NCI-H187 (cell line): ENCODE measurements at regions not wholly inside any gene's neighbourhood (a gene's known extent, or its start where the extent isn't known, plus 50 kb on each side); places are given as distances from the start of the nearest gene placed in this dataset.
A peak's percentile ranks its signal among the peaks of the same experiment; 100 is the strongest.

Source experiments
- DNase-seq, 2 experiments: peaks; one replicate each; lab custom pipeline; 2025; lab: John Stamatoyannopoulos, UW

DNA sequence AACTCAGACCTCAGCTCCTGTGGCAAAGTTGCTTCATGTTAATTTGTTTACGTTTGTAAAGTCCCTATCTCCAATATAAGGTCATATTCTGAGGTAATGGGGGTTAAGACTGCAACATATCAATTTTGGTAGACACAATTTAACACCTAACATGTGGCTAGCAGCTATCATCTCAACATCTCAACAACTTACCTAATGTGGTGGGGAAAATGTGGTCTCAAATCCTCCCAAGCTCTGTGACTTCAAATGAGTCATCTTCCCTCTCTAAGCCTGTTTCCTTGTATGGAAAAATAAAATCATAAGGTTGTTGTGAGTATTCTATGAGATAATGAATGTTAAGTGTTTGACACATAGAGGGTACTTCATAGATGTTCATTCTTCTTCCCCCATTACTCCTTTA is 443.3 kb downstream of the CDK5RAP2 start:
- no peak for DNase-seq

DNA sequence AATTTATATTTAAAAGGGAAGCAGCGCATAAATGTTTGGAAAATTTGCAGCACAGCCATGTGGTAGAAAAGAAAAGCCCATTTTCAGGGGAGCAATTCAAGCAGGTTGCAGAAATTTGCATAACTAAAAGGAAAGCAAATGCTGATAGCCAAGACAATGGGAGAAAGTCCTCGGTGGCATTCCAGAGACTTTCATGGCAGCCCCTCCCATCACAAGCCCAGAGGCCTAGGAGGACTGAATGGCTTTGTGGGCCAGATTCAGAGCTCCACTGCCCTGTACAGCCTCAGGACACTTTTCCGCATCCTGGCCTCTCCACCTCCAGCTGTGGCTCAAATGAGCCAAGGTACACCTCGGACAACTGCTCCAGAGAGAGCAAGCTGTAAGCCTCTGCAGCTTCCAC is 462.9 kb downstream of the CDK5RAP2 start:
- DNase-seq, result no peak

- no peak for DNase-seq
Measured at GRCh38 chr9:120110520-120110919, 469.4 kb downstream of the CDK5RAP2 start.

DNA sequence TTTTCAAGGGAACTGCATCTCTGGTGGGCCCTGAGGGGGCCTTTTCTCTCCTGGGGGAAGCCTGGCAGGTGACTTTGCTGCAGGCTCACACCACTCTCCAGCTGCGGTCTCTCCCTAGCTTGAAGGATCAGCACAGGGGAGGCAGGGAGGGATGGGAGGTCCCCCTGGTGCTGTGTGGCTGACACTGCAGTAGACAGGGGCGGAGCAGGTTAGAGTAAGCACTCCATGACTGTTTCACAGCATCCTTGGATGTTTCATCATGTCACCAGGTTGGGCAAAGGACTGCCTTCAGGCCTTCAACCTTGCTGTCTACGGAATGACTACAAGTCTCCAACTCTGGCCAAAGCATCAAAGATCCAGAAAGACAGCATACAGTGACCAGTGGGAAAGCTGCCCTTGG is 470.7 kb downstream of the CDK5RAP2 start:
- no peak for DNase-seq

DNA sequence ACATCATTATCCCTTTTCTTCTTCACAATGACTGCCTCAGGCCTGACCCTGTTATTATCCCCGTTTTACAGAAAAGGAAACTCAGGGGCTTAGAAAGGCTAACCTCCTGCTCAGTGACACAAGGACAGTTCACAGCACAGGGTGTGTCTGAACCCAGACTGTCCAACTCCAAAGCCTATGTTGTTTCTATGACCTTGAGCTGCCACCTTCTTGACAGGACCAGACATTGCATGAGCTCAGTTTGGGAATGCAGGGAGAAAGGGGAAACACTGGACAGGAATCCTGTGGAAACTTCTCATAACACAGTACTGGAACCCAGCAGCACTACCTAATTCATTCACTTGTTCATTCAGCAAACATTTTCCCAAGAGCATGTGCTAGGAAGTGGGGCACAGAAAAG is 472.8 kb downstream of the CDK5RAP2 start:
- DNase-seq, result no peak

DNA sequence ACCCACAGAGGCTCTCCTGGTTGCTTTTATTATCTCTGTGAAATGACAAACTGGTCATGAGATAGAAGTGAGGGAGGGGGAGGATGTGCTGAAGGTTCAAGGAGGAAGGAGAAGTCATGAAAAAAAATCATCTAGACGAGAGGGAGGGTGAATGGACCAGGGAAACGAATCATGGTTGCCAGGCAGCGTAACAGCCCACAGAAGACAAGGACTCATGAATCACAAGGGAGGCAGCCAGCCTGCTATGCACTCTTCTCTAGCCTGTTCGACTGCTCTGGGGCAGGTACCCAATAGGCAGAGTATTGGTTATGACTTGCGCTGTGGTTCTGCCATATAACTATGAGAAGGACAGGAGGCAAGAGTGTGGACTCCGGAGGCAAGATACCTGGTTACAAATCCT is 475.2 kb downstream of the CDK5RAP2 start:
- DNase-seq, result no peak

DNA sequence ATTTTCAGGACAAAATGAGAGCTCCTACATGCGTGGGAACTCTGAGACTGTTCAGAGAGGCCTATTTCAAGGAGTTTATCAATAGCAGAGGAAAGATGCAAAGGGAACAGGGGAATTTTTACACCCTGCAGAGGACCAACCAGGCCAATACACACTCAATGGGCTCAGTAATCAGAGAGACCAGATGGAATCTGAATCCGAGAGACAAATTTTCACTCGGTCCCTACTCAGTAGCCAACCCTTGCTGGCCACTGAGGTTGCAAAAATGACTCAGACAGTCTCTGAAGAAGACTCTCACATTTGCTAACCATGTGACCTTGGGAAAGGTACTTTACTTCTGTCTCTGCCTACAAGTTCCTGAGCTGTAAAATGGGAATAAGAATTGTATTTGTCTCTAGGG is 479.4 kb downstream of the CDK5RAP2 start:
- no peak for DNase-seq

DNA sequence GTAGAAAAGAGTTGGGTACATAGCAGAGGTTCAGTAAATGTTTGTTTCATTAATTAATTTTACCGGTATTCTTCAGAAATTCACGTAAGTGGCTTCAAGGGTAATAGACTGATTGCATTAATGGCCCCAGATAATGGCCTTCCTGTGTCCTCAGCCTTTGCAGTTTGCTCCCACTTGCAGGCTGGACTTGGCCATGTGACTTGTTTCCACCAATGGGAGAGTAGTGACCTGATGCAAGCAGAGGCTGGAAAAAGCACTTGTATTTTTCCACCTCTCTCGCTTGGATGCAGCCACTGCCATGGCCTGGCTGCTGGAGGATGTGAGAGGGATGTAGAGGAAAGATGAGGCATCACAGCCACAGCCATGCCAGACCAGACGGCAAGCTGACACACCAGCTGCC is 480.9 kb downstream of the CDK5RAP2 start:
- no peak for DNase-seq

DNA sequence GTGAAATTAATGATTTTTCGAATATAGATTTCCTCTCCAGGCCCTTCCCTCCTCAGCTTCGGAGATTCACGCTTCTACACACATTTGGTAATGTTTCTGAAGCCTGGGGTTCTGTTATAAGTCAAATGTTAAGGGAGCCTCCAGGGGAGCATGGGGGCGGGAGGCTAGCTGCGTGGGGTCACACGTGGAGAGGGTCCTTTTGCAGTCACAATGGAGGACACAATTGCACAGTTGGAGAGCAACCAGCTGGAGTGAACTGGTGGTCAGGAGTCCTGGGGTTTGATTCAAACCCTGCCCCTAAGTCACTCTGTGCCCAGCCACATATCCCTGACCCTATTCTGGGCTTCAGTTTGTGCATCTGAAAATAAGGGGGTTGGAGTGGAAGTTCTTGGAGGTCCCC is 481.4 kb downstream of the CDK5RAP2 start:
- no peak for DNase-seq

GRCh38 chr9:120091206-120091605 is 488.8 kb downstream of the CDK5RAP2 start:
- DNase-seq, result no peak

GRCh38 chr9:120080849-120081248 is 499.1 kb downstream of the CDK5RAP2 start:
- DNase-seq, result peak; percentile 39 to 47

GRCh38 chr9:120078112-120078511 is 501.9 kb downstream of the CDK5RAP2 start:
- no peak for DNase-seq

DNA sequence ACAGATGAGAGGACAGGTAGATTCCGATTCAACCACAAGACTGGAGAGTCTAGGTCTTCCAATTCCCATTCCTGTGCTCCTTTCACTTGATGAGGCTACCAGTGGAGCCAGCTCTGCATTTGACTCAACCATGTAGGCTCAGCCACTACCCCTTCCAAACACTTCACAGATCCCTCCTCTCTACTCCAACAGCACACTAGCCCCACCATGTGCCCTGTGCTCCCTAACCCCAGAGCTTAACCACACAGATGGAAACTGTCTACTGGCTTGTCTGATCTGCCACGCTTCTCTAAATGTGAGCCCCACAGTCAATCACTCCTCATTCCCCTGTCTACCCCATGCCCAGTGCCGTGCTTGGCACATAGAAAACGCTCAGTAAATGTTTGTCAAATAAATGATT is 508.2 kb downstream of the CDK5RAP2 start:
- DNase-seq, result no peak

DNA sequence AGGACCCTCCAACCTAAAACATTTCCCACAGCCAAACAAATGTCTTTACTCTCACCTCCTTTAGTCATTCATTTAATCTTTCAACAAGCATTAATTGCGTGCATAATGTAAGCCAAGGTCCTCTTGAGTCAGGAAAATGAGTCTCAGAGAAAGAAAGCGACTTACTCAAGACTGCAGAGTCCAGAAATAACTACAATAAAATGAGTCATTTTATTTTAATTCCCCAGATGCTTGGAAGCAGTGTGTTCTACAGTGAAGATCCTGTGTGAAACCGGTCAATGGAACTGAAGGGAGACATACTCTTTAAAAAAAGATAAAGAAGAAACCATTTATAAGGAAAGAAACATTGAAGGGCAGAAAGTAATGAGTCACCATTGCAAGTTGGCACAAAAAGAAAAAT is 513.7 kb downstream of the CDK5RAP2 start:
- no peak for DNase-seq

GRCh38 chr9:120065151-120065550 is 514.8 kb downstream of the CDK5RAP2 start:
- DNase-seq, result no peak

- no peak for DNase-seq
Measured at GRCh38 chr9:120045011-120045410, 535.0 kb downstream of the CDK5RAP2 start.

- no peak for DNase-seq
Measured at GRCh38 chr9:120043448-120043847, 536.5 kb downstream of the CDK5RAP2 start.

DNA sequence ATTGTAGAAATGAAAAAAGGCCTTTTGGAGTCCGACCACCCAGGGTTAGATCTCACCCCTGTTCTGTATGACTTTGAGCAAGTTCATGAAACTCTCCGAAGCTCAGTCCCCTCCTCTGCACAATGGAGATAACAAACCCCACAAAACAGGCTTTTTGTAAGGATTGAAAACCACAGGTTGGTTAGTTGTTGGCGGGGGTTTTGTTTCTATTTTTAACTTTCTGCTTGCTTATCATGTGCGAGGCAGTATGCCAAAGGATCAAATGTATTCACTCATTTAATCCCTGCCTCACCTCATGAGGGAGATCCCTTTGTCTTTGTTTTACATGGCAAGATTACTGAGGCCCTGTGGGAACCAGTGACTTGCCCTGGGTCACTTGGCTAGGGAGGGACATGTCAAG is 539.1 kb downstream of the CDK5RAP2 start:
- DNase-seq, result no peak

GRCh38 chr9:120038342-120038741 is 541.6 kb downstream of the CDK5RAP2 start:
- no peak for DNase-seq

- no peak for DNase-seq
Measured at GRCh38 chr9:120032639-120033038, 547.3 kb downstream of the CDK5RAP2 start.

- no peak for DNase-seq
Measured at GRCh38 chr9:120030847-120031246, 549.1 kb downstream of the CDK5RAP2 start.

- no peak for DNase-seq
Measured at GRCh38 chr9:120018550-120018949, 561.4 kb downstream of the CDK5RAP2 start.

- DNase-seq, result no peak
Measured at GRCh38 chr9:120018037-120018436, 561.9 kb downstream of the CDK5RAP2 start.

DNA sequence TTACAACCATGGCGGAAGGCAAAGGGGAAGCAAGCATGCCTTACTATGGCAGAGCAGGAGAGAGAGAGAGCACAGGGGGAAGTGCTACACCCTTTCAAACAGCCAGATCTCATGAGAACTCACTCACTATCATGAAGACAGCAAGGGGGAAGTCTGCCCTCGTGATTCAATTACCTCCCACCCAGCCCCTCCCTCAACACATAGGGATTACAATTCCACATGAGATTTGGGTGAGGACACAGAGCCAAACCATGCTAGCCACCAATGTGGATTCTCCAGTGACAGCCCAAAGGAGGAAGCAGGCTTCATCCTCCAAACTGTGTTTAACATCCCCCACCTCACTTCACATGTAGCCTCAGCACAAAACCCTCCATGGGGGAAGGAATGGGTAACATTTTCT is 563.7 kb downstream of the CDK5RAP2 start:
- DNase-seq, result no peak

GRCh38 chr9:120014796-120015195 is 565.2 kb downstream of the CDK5RAP2 start:
- no peak for DNase-seq
